ENCODE measurements at regions not wholly inside any gene's neighbourhood (a gene's known extent, or its start where the extent isn't known, plus 50 kb on each side); places are given as distances from the start of the nearest gene placed in this dataset.

DNA sequence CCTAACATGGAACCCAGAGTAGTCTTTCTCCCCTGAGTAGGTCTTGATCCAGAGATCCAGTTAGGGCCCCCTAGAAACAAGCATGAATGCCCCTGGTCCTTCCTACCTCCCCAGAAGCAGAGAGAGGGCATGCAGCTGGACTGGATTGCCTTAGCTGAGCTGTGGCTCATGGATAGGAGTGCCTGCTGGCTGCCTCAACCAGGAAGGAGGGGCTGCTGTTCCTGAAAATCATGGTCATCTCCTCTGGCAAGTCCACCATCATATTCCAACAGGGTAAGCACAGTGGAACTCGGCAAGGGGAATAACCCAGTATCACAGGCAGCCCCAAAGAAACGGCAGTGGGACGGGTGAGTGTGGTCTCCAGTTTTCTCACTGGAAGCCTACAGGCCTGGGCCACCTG is 53.1 kb upstream of the ENTPD6 start:
- Histone ChIP-seq H3K4me1 (no peaks in the 10 kb centered on the region), H3K9me3 (no peaks in the 10 kb centered on the region), H3K36me3 (no peaks in the 10 kb centered on the region), H3K4me3 (no peak overlapping the region), H3K27me3 (no peaks in the 10 kb centered on the region), H3K27ac (no peak overlapping the region)
- no peak for TF ChIP-seq POLR2A (IDR thresholded peaks at IDR 0.05)
- TF ChIP-seq, protein P1, sequence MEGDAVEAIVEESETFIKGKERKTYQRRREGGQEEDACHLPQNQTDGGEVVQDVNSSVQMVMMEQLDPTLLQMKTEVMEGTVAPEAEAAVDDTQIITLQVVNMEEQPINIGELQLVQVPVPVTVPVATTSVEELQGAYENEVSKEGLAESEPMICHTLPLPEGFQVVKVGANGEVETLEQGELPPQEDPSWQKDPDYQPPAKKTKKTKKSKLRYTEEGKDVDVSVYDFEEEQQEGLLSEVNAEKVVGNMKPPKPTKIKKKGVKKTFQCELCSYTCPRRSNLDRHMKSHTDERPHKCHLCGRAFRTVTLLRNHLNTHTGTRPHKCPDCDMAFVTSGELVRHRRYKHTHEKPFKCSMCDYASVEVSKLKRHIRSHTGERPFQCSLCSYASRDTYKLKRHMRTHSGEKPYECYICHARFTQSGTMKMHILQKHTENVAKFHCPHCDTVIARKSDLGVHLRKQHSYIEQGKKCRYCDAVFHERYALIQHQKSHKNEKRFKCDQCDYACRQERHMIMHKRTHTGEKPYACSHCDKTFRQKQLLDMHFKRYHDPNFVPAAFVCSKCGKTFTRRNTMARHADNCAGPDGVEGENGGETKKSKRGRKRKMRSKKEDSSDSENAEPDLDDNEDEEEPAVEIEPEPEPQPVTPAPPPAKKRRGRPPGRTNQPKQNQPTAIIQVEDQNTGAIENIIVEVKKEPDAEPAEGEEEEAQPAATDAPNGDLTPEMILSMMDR (IDR thresholded peaks at IDR 0.05): no peak
- no peak for DNase-seq

DNA sequence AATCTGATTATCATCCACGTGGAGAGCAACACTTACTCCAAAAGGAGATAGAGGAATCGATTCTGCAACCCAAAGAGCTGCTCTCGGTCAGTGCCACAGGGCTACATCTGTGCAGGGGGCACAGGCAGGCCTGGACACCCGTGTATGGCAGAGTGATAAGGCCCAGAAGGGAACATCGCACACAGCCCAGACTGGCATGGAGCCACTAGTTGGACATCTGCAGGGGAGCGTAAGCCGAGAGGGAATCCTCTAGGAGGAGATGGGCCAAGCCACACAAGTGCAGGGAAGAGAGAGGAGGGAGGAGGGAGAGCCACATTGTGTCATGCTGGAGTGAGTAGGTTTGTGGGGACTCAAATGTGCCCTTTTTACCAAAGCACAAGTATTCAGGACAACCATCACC is 50.4 kb upstream of the ENTPD6 start:
- Histone ChIP-seq H3K4me1 (peaks cover 0 to 12% (median 0%) of the 10 kb centered on the region in 4 donors), H3K36me3 (no peaks in the 10 kb centered on the region), H3K27ac (no peak overlapping the region), H3K27me3 (no peaks in the 10 kb centered on the region), H3K4me3 (no peak overlapping the region), H3K9me3 (no peaks in the 10 kb centered on the region)
- TF ChIP-seq, protein P1 (IDR thresholded peaks at IDR 0.05): no peak
- TF ChIP-seq POLR2A (IDR thresholded peaks at IDR 0.05): no peak
- DNase-seq: no peak
